HG02938 (cell line): ENCODE measurements at regions not wholly inside any gene's neighbourhood (a gene's known extent, or its start where the extent isn't known, plus 50 kb on each side); places are given as distances from the start of the nearest gene placed in this dataset.
"Not testable (repeated sequence)": the region's sequence is repeated elsewhere in the genome, so short reads cannot be mapped to it uniquely, and the experiment has no call there.

Experiments
- ATAC-seq: cut with Tn5 transposase; IDR thresholded peaks from one replicate; pipeline ENCODE4 v1.9.1; 2021; ENCODE audit warnings: mild to moderate bottlenecking, moderate library complexity; ENCODE audit not compliant: unreplicated experiment

DNA sequence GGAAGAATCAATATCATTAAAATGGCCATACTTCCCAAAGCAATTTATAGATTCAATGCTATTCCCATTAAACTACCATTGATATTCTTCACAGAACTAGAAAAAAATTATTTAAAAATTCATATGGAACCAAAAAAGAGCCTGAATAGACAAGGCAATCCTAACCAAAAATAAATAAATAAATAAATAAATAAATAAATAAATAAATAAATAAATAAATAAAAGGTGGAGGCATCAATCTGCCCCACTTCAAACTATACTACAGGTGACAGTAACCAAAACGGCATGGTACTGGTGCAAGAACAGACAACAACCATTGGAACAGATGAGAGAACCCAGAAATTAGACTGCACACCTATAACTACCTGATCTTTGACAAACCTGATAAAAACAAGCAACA is 598.5 kb upstream of the GRM3 start:
- not testable (repeated sequence) for ATAC-seq

DNA sequence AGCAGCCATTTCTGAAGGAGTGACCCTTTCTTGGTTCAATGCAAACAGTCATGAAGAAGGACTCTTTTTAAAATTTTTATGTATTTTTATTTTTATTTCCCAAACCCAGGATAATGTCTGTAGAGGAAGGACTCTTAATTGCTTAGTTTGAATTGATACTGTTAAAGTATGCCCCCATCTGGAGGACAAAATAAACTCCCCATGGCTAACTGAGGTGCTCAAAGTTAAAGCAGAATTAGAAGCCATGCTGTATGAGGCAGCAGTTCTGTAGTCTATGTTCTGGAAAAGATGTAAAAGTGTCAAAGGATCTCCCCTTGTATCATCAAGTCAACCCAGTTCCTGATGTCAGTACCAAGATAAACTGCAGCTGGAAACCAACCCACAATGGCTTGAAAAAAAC is 617.9 kb upstream of the GRM3 start:
- no peak for ATAC-seq

DNA sequence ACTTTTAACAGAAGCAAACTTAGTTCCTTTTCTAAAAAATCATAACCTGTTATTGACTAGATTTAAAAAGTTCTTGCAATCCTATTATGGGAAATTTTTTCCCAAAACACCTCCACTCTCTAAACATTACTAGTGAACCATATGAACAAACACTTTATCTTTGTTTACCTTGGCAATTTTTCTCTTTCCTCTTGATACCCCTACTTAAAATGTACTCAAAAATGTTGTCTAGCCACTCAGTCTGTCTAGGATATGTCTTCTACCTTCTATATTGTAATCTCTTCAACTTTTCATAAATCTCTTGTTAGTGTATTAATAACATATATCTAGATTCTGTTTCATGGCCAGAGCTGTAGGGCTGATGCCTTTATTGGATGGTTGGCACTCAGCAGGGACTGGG is 630.0 kb upstream of the GRM3 start:
- no peak for ATAC-seq

GRCh38 chr7:86012971-86013370 is 630.7 kb upstream of the GRM3 start:
- no peak for ATAC-seq

DNA sequence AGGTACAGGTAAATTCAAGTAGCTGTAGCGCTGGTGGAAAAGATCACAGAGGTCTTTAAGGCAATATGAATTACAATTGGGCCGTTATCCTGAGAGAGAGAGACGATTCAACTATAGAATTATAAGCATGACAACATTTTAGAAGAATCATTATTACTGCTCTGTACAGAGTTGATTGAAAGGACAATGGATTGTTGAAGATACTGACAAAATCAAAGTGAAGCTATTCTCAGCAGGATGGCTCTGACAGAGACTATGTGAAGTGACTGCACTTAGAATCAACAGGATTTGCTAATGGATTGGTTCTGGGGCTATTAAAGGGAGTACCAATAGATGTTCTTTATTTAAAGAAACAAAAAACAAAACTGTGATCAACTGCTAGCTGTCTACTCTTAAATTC is 634.8 kb upstream of the GRM3 start:
- no peak for ATAC-seq

- no peak for ATAC-seq
Observed at GRCh38 chr7:86006909-86007308, 636.8 kb upstream of the GRM3 start.

- no peak for ATAC-seq
Observed at GRCh38 chr7:86002858-86003257, 640.9 kb upstream of the GRM3 start.

- no peak for ATAC-seq
Observed at GRCh38 chr7:85997515-85997914, 646.2 kb upstream of the GRM3 start.

DNA sequence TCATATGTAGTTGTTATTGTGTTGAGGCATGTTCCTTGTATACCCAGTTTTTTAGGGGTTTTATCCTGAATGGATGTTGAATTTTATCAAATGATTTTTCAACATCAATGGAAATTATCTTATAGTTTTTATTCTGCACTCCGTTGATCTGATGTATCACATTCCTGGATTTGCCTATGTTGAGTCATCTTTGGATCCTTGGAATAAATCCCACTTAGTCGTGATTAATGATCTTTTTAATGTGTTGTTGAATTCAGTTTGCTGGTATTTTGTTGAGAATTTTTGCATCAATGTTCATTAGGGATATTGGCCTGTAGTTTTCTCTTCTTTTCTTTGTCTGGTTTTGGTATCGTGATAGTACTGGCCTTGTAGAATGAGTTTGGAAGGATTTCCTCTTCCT is 648.6 kb upstream of the GRM3 start:
- no peak for ATAC-seq

DNA sequence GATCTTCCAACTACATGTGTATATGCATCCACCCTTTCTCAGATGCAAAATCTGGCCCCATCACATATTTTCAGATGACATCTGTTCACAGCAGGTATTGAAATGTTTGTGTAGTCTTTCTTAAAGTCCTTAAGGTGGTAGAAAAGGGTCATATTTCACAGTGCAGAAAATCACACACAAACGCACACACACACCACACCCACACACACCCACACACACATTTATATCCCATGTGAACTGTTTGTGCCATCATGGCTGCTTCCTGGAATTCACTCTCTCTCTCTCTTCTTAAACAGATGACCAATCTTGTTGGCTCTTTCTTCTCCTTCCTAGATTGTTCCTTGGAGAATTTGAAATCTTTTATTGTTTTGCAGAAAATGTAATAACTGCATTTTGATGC is 663.0 kb upstream of the GRM3 start:
- ATAC-seq, result no peak

DNA sequence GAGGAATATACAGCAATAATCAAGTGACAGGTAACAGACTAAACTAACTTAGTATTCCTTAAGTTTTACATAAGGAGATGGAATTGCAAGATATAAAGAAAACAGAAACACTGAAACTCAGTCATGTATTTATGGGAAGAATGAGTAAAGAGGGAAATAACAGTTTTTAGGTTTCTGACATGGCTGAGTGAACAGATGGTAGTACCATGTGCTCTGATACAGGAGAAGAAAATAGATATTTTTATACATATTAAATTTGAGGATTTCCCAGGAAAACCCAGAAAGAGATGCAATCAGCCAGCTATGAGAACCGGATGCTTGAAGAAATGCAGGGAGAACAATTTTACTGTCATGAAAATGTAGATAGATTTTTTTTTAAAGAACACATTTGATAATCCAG is 669.5 kb upstream of the GRM3 start:
- ATAC-seq, result no peak

DNA sequence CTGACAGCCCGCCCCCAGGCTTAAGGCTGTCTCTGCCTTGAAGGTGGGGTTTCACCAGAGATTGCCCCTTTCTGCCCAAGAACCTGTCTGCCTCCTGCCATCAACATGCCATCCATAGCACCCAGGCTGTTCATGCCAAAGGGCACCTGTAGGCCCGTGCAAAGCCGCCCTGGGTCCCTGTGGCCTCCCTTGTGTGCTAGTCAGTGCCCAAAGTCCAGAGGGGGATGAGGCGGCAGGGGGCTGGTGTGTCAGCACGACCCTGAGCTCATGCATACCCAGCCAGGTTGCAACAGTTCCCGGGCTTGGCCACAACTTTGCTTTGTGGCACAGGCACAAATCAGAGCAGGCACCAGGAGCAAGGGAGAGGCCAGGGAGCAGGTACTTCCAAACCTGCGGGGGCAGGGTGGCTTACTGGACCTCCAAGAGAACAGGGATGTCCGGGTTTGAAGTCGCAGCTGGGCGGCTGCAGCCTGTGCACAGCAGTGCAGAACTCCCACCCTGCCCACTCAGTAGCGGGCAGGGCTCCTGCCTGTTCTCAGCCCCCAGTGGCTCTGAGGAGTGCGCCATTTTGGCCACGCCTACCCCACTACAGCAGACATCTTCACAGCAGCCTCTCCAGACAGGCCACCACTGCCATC is 671.1 kb upstream of the GRM3 start:
- ATAC-seq, result no peak

GRCh38 chr7:85954961-85955360 is 688.7 kb upstream of the GRM3 start:
- no peak for ATAC-seq

- ATAC-seq, result no peak
Observed at GRCh38 chr7:85950871-85951270, 692.8 kb upstream of the GRM3 start.

DNA sequence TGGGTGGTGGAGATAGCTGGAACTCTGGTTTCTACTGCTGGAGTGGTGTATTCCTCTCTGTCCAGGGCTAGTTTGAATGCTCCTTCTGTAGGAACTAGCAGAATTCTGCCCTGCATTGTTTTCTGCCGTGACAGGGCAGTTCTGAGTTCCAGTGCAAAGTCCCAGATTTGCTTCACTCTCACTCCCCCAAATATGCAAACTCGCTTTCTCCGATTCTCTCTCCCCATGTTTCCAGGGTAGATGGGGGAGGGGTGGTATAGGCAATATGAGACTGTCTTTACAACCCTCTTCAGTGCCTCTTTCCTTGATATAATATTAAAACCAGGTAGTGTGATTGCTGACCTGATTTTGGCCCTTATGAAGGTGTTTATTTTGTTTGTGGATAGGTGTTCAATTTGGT is 693.3 kb upstream of the GRM3 start:
- no peak for ATAC-seq

GRCh38 chr7:85947767-85948166 is 695.9 kb upstream of the GRM3 start:
- no peak for ATAC-seq

DNA sequence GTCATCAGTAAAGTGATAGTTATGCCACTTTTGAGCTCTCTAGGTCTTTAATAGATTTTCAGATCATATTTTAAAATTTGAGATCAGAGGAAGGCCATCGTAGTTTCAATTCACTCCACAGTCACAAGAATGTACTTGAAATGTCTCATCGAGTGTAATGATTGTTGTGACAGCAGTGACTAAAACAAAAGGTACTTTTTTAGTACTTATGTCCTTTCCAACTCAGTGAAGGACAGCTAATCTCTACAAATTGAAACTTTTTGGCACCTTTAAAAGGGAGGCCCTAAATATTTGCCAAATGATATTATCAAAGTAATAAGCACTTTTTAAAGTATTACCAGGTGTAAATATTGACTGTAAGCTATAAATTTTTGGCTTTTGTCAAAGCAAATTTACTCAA is 702.9 kb upstream of the GRM3 start:
- ATAC-seq, result no peak

DNA sequence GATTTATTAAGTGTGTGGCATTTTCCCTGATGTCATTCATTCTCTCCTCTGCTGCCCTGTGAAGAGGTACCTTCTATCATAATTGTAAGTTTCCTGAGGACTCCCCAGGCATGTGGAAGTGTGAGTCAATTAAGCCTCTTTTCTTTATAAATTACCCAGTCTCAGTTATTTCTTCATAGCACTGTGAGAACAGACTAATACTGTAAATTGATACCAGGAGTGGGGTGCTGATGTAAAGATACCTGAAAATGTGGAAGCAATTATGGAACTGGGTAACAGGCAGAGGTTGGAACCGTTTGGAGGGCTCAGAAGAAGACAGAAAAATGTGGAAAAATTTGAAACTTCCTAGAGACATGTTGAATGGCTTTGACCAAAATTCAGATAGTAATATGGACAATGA is 711.8 kb upstream of the GRM3 start:
- ATAC-seq, result no peak

- no peak for ATAC-seq
Observed at GRCh38 chr7:85928500-85928899, 715.2 kb upstream of the GRM3 start.

GRCh38 chr7:85927226-85927625 is 716.5 kb upstream of the GRM3 start:
- ATAC-seq, result no peak

DNA sequence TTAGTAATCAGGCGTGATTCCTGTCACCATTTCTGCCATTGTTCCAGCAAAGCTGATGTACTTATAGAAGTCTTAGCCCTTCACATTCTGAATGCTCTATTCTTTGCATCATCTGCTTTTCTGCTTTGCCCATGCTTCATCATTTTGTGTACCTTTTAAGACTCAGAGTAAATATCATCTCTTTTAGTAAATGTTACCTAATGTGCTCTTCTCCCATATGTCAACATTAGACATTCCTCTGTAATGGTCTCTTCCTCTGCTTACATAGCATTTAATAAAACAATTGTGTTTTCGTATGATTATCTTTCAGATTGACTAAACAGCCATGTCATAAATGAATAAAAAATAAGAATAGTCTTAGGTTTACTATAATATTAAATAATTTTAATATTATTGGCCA is 719.6 kb upstream of the GRM3 start:
- no peak for ATAC-seq

DNA sequence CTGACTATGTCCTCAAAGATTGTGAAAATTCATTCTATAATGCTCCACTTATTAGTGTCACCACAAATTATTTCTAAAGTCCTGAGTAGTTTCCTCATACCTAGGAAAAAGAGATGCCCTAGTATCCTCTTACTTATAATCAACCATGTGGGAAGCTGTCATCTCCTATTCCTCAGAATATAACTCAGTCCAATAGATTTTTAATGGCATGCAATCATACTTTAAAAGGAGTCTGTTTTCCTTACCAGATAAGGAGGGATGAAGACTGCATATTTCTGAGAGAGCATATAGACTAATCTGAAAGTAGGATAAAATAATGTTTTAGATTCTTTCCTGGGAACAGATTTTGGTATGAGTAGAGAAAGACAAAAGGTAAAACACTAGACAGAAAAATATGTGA is 727.7 kb upstream of the GRM3 start:
- no peak for ATAC-seq

- ATAC-seq, result no peak
Observed at GRCh38 chr7:85914437-85914836, 727.6 kb upstream of the SEMA3D start.

DNA sequence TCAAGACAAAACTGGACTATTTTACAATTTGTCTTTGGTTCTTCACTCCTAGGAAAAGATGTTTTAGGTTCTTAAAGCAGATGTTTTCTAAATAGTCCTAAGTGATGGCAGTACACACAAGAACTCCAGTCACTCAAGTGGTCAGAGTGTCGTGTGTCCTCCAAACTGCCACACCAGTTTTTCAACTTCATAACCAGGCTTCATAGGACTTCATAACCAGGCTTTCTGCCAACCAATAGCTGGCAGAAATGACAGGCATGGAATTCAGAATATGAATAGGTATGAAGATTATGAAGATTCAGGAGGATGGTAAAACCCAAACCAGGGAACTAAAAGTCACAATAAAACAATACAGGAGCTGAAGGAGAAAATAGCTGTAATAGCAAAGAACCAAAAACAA is 721.2 kb upstream of the SEMA3D start:
- ATAC-seq, result no peak
